GM21390 (cell line): ENCODE measurements at regions not wholly inside any gene's neighbourhood (a gene's known extent, or its start where the extent isn't known, plus 50 kb on each side); places are given as distances from the start of the nearest gene placed in this dataset.
A peak's percentile ranks its signal among the peaks of the same experiment; 100 is the strongest.

ENCODE experiments used
- ATAC-seq: cut with Tn5 transposase; IDR thresholded peaks from one replicate; pipeline ENCODE4 v1.9.1; 2021; ENCODE audit not compliant: unreplicated experiment

GRCh38 chr10:31720546-31720945, 208.1 kb downstream of the ARHGAP12 start:
- ATAC-seq = no peak

DNA sequence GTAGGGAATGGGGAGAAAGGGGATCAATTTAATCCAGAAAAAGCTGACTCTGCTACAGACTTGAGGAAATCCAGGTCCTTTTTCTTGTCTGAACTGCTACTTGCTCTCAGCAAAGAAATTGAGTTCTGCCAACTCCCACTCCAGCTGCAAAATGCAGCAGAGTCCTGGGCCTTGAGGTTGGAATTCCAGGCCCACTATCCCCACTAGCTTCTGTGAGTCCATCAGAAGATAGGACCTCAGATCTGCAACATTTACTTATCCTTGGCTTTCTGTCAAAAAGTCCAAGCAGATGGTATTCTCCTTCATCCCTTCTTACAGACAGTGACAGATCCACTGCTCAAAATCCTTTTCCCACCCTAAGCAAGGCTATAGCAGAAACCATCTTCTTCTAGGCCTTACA, 219.2 kb downstream of the ARHGAP12 start:
- ATAC-seq = no peak

DNA sequence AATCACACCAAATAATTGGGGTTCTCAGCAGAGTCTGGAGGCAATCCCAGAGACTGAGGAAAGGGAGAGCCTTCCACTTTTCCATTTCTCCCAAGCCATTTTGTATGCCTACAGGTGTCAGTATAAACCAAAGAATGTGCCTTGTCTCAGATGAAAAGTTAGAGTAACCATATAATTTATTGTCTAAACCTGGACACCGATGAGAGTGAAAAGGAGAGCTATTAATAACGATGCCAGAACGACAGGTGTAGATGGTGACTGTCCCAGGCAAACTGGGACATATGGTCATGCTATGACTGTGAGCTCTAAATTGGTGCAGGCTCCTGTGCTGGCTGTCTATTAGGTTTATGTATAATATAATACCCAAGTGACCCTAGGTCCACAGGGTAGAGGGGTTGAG, 219.6 kb downstream of the ARHGAP12 start:
- no peak for ATAC-seq

GRCh38 chr10:31708474-31708873, 220.2 kb downstream of the ARHGAP12 start:
- ATAC-seq = no peak

DNA sequence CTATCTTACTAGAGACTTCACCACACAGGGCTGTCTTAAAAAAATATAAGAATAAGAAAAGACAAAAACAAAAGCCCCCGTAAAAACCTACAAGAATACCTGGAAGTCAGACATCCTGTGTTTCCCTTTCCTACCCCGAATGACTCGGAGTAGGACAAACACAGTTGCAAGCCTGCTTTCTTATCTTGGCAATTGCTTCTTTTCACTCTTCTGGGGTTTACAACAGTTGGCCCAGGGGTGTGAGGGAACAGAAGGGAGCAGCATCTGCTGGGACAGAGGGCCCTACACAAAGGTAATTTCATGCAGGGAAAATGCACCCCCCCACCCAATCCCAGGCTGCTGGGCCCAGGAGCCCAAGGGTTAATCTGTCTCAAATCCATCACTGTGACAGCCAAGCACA, 220.6 kb downstream of the ARHGAP12 start:
- no peak for ATAC-seq

GRCh38 chr10:31707093-31708039, 221.3 kb downstream of the ARHGAP12 start:
- ATAC-seq = peak; percentile 86

DNA sequence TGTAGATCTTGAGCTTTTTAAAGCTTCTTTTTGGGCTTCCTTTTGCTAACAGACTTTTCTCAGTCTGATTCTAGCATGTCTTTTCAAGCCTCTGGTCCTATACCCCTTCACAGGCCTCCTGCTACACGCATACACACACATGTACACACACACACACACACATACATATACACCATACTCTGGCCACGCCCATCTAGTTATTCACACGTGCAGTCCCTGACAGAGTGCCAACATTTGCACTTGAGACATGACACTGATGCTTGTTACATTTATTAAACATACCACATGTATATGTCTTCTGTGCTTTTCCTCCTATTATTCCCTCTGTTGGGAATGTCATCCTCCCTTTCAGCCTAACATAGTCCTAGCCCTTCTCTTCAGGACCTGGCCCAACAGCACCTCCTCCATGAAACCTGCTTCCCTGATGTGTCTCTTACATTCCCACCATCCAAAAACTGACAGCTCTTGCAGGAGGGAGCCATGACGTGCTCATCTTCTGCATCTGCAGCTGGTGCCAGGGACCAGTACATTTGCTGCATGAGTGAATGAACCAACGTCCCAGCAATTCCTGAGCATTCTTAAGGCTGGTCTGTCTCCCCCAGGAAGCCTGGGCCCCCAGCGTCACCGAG, 222.1 kb downstream of the ARHGAP12 start:
- no peak for ATAC-seq

DNA sequence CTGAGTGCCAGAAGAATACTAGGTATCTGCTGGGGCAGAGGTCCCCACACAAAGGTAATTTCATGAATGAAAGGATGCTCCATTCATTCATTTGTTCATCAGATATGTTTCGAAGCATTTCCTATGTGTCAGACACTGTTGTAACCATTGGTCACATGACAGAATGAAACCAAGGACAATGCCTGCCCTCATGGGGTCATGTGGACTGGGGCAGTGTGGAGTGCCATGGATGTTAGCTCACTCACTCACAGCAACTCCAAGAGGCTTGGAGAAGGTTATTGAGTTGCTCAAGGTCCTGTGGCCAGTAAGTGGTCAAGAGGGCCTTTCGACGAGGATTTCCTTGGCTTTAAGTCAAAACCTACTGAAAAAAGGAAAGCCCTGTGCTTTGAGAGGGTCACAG, 223.5 kb downstream of the ARHGAP12 start:
- ATAC-seq = no peak

GRCh38 chr10:31704195-31704594, 224.4 kb downstream of the ARHGAP12 start:
- ATAC-seq = no peak

GRCh38 chr10:31702954-31703353, 225.7 kb downstream of the ARHGAP12 start:
- no peak for ATAC-seq

DNA sequence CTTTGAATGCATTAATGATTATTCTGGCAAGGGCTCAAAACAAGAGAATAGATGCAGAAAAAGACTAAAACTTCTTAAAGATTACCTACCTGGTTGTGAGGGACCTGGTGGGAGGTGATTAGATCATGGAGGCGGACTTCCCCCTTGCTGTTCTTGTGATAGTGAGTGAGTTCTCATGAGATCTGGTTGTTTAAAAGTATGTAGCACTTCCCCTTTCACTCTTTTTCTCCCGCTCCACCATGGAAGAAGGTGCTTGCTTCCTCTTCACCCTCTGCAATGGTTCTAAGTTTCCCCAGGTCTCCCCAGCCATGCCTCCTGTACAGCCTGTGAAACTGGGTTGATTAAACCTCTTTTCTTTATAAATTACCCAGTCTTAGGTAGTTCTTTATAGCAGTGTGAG, 226.6 kb downstream of the ARHGAP12 start:
- no peak for ATAC-seq

DNA sequence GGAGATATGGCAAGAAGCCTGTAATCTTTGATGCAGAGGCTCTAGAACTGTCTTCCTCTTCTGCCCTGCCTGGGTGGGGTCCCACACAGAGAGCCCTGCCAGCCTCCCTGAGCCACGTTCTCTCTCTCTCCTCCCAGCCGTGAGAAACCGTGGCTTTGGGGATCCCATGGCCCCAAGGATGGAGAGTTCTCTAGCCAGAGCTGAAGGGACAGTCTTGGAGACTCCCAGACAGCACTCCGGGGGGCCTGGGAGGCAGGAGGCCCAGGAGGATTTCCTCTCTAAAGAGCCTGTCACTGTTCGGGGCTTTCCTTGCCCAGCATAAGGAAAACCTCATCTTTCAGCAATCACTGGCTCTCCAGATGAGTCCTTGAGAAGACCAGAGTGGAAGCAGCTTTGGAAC, 227.1 kb downstream of the ARHGAP12 start:
- ATAC-seq = no peak

DNA sequence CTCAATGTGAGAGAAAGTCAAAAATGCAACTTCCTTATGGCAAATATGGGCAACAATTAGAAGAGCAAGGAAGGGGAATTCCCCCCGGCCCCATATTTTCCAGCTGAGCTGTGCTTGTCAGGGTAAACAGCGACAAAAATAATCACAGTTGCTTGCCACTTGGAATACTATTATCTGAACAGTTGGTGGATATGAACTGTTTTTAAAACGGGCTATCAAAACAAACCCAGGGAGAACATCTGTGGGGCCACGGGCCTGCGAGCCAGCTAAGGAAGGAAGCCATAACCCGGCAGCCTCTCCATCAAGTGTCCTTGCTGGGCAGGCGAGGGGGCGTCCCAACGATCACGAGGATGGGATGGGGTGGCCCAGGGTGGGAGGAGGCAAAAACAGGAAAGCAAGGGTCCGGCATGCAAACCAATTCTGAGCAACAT, 228.4 kb downstream of the ARHGAP12 start:
- ATAC-seq = no peak

- no peak for ATAC-seq
Measured at GRCh38 chr10:31698181-31698830, 230.3 kb downstream of the ARHGAP12 start.

GRCh38 chr10:31697271-31698180, 231.1 kb downstream of the ARHGAP12 start:
- no peak for ATAC-seq

- no peak for ATAC-seq
Measured at GRCh38 chr10:31694929-31695837, 233.4 kb downstream of the ARHGAP12 start.

- no peak for ATAC-seq
Measured at GRCh38 chr10:31694126-31694685, 234.4 kb downstream of the ARHGAP12 start.

GRCh38 chr10:31693491-31693890, 235.1 kb downstream of the ARHGAP12 start:
- no peak for ATAC-seq

GRCh38 chr10:31689233-31689632, 239.4 kb downstream of the ARHGAP12 start:
- no peak for ATAC-seq
